ENCODE measurements at regions not wholly inside any gene's neighbourhood (a gene's known extent, or its start where the extent isn't known, plus 50 kb on each side); places are given as distances from the start of the nearest gene placed in this dataset.
A peak's percentile ranks its signal among the peaks of the same experiment; 100 is the strongest.

DNA sequence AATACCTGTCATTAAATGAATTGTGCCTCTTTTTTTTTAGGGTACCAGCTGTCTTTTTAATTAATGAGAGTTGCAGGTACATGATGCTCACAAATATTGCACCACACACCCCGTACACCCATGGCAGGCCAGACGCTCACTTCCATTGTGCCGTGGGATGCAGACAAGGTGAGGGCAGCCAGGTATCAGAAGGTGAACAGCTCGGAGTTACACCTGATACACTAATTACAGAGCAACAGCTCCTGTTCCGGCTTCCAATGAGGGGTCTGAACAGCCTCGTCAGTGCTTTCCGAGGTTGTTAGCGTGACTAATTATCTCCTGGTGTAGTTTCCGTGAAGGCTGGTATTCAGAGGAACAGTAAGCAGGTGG, 442.8 kb downstream of the ZNF516 start:
- H3K27ac ChIP-seq: no peak overlapping the region
- no peaks in the 10 kb centered on the region for H3K9me3 ChIP-seq
- no peak for DNase-seq
- no peak for ATAC-seq
- TF ChIP-seq, protein P1, sequence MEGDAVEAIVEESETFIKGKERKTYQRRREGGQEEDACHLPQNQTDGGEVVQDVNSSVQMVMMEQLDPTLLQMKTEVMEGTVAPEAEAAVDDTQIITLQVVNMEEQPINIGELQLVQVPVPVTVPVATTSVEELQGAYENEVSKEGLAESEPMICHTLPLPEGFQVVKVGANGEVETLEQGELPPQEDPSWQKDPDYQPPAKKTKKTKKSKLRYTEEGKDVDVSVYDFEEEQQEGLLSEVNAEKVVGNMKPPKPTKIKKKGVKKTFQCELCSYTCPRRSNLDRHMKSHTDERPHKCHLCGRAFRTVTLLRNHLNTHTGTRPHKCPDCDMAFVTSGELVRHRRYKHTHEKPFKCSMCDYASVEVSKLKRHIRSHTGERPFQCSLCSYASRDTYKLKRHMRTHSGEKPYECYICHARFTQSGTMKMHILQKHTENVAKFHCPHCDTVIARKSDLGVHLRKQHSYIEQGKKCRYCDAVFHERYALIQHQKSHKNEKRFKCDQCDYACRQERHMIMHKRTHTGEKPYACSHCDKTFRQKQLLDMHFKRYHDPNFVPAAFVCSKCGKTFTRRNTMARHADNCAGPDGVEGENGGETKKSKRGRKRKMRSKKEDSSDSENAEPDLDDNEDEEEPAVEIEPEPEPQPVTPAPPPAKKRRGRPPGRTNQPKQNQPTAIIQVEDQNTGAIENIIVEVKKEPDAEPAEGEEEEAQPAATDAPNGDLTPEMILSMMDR (IDR thresholded peaks at IDR 0.05): no peak
- peaks cover 4% of the 10 kb centered on the region for H3K4me1 ChIP-seq
- H3K27me3 ChIP-seq: no peaks in the 10 kb centered on the region
- intact Hi-C loops (cut with DNase I): no loop called here
- H3K4me3 ChIP-seq: no peak overlapping the region
- H3K36me3 ChIP-seq: no peaks in the 10 kb centered on the region

DNA sequence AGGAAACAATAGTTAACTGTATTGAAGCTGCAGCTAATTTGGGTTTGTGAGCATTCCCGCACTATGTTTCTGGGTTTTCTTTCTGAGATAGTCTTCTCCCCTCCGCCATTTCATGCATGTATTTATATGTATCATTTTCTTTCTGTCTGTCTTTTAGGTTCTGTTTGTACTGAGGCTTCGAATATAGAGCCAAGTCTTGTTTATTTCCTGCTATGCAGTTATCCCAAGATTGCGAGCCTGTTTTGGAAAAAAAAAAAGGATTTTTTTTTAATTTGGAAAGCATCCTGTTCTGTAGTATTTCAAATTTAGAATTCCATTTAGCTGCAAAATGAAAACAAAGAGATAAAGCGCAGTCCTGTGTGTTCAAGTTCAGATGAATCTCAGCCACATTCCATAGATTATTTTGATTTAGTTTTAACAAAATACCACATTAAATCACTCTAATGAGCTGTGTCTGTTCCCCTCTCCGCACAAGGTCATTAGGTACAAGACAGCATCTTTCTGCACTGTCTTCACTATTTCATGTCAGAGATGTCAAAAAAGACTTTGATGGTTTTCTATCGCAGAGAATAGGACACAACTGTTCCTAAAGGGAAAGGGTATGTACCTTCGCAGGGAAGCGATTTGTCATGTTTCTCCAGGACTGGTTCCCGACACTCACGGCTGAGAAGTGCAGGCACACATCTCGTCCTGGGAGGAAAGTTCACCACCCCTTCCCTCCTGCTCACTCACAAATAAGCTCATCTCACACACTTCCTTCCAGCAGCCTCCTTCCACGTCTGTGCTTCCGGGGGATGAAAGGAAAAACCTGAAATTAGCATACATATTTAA, 443.4 kb downstream of the ZNF516 start:
- Histone ChIP-seq H3K27ac (no peak overlapping the region), H3K4me1 (peaks cover 4% of the 10 kb centered on the region), H3K36me3 (no peaks in the 10 kb centered on the region), H3K4me3 (peak overlapping the region; percentile 25), H3K27me3 (no peaks in the 10 kb centered on the region), H3K9me3 (no peaks in the 10 kb centered on the region)
- TF ChIP-seq, protein P1 (IDR thresholded peaks at IDR 0.05): no peak
- intact Hi-C loops (cut with DNase I): no loop called here
- DNase-seq (no peak), ATAC-seq (no peak)

DNA sequence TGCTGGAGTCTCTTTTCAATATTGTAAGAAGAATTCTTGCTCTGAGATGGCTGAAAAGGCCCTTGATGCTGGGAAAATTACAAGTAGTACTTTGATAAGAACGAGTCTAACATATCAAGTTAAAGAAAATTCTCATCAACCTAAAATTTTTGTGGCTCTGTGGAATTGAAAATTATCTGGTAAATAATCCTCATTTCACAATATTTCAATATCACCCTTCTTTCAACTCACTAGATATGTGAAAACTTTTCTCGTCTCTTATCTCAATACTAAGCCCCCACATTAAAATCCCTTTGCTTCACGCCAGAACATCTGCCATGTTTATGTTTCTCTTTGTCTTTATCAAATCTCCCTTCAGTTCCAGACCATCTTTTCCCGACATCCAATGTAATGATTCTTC, 448.8 kb downstream of the ZNF516 start:
- Histone ChIP-seq H3K4me1 (no peaks in the 10 kb centered on the region), H3K27ac (no peak overlapping the region), H3K27me3 (no peaks in the 10 kb centered on the region), H3K9me3 (no peaks in the 10 kb centered on the region), H3K36me3 (no peaks in the 10 kb centered on the region), H3K4me3 (no peak overlapping the region)
- DNase-seq: no peak
- intact Hi-C loops (cut with DNase I): no loop called here
- TF ChIP-seq, protein P1 (IDR thresholded peaks at IDR 0.05): no peak
- no peak for ATAC-seq

DNA sequence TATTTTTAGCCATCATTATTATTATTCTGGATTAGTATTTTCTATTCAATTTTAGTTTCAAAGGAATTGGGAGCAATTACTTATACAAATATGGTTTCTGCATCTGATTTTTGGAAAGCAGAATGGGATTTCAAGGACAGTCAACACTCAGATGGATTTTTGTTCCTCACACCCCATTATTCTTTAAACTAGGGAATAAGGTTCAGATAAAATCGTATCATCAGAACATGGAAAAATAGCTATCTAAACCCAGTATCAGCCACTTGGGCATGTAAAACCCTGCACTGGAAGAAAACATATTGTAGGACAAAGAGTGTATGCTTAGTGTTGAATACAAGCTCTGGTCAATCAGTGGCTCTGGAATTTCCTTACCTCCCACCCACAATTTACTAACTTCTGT, 452.5 kb downstream of the ZNF516 start:
- intact Hi-C loops (cut with DNase I): no loop called here
- TF ChIP-seq, protein P1 (IDR thresholded peaks at IDR 0.05): no peak
- Histone ChIP-seq H3K4me1 (no peaks in the 10 kb centered on the region), H3K36me3 (no peaks in the 10 kb centered on the region), H3K4me3 (no peak overlapping the region), H3K9me3 (no peaks in the 10 kb centered on the region), H3K27me3 (no peaks in the 10 kb centered on the region), H3K27ac (no peak overlapping the region)
- DNase-seq (no peak), ATAC-seq (no peak)

DNA sequence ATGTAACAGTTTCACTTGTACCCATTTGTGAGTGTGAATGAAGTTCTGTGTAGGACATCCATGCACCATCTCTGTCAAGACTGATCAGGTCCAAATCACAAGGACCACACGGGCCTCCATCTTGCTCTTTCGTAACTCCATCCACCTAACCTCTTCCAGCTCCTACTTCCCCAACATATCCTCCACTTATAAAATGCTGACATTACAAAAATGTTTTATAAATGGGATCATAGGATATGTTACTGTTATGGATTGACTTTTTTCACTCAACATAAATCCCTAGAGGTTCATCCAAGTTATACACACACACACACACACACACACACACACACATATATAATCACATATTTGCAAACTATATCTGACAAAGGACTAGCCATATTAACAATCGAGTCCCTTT, 476.8 kb downstream of the ZNF516 start:
- DNase-seq (no peak), ATAC-seq (no peak)
- Histone ChIP-seq H3K9me3 (no peaks in the 10 kb centered on the region), H3K4me3 (no peak overlapping the region), H3K36me3 (no peaks in the 10 kb centered on the region), H3K27me3 (no peaks in the 10 kb centered on the region), H3K4me1 (no peaks in the 10 kb centered on the region), H3K27ac (no peak overlapping the region)
- intact Hi-C loops (cut with DNase I): no loop called here
- TF ChIP-seq, protein P1 (IDR thresholded peaks at IDR 0.05): no peak
